ENCODE measurements at regions not wholly inside any gene's neighbourhood (a gene's known extent, or its start where the extent isn't known, plus 50 kb on each side); places are given as distances from the start of the nearest gene placed in this dataset.

GRCh38 chr5:133690746-133691145 is 78.4 kb upstream of the FSTL4 start:
- Histone ChIP-seq H3K9me3 (no peaks in the 10 kb centered on the region), H3K36me3 (ENCODE audit: control insufficient read depth in 2 of 2, extremely low read depth in 1 of 2, insufficient read depth in 1 of 2, low read length in 1 of 2) (no peaks in the 10 kb centered on the region), H3K4me1 (ENCODE audit: control insufficient read depth in 1 of 2, extremely low read depth in 1 of 2, insufficient read depth in 2 of 2, low read length in 2 of 2) (peaks cover 0 to 5% of the 10 kb centered on the region in 2 experiments), H3K27me3 (replicated peaks in 1 of 2; ENCODE audit: control insufficient read depth in 2 of 2, extremely low read depth in 1 of 2, insufficient read depth in 2 of 2, low read length in 1 of 2) (peaks cover 0 to 24% of the 10 kb centered on the region in 2 experiments), H3K27ac (ENCODE audit: low read length) (no peak overlapping the region), H3K4me3 (ENCODE audit: control insufficient read depth in 1 of 2, extremely low read depth in 1 of 2, low read length in 1 of 2) (no peak overlapping the region)
- no peak overlapping the region for H3K4me3 Mint-ChIP-seq
- ChIA-PET CTCF (interaction anchor here in 1 of 2 donors (0.9 kb wide), 1 partner anchor 71 kb away, joined by 3 read pairs; no protein-coding TSS in a partner anchor), POLR2A (no interaction called here)
- no peak for DNase-seq
- no peaks in the 10 kb centered on the region for H3K36me3 Mint-ChIP-seq
- no peaks in the 10 kb centered on the region for H3K9me3 Mint-ChIP-seq
- H3K27ac Mint-ChIP-seq = no peak overlapping the region
- H3K4me1 Mint-ChIP-seq = peaks cover 0 to 8% (median 5%) of the 10 kb centered on the region in 3 donors
- peaks cover 33 to 44% of the 10 kb centered on the region in 2 donors for H3K27me3 Mint-ChIP-seq
- 80% methylated on average over 3 of the region's 7 CpGs for WGBS (ENCODE audit: insufficient coverage)
- ATAC-seq (replicated peaks in 1 of 4) = no peak

- ATAC-seq (replicated peaks in 1 of 4) (no peak), DNase-seq (no peak)
- H3K27ac Mint-ChIP-seq = no peak overlapping the region
- Histone ChIP-seq H3K4me1 (ENCODE audit: control insufficient read depth in 1 of 2, extremely low read depth in 1 of 2, insufficient read depth in 2 of 2, low read length in 2 of 2) (no peaks in the 10 kb centered on the region), H3K27ac (ENCODE audit: low read length) (no peak overlapping the region), H3K9me3 (no peaks in the 10 kb centered on the region), H3K27me3 (replicated peaks in 1 of 2; ENCODE audit: control insufficient read depth in 2 of 2, extremely low read depth in 1 of 2, insufficient read depth in 2 of 2, low read length in 1 of 2) (peaks cover 0 to 21% of the 10 kb centered on the region in 2 experiments), H3K4me3 (ENCODE audit: control insufficient read depth in 1 of 2, extremely low read depth in 1 of 2, low read length in 1 of 2) (no peak overlapping the region), H3K36me3 (ENCODE audit: control insufficient read depth in 2 of 2, extremely low read depth in 1 of 2, insufficient read depth in 1 of 2, low read length in 1 of 2) (no peaks in the 10 kb centered on the region)
- ChIA-PET POLR2A (no interaction called here), CTCF (no interaction called here)
- no peaks in the 10 kb centered on the region for H3K9me3 Mint-ChIP-seq
- WGBS (ENCODE audit: insufficient coverage) = 57% methylated on average over 1 of the region's 5 CpGs
- H3K36me3 Mint-ChIP-seq = no peaks in the 10 kb centered on the region
- peaks cover 30 to 45% of the 10 kb centered on the region in 2 donors for H3K27me3 Mint-ChIP-seq
- no peak overlapping the region for H3K4me3 Mint-ChIP-seq
- H3K4me1 Mint-ChIP-seq = no peaks in the 10 kb centered on the region
Measured at GRCh38 chr5:133688391-133688790, 76.0 kb upstream of the FSTL4 start.

- Mint-ChIP-seq H3K27me3 (peaks cover 30 to 45% of the 10 kb centered on the region in 2 donors), H3K36me3 (no peaks in the 10 kb centered on the region), H3K4me1 (no peaks in the 10 kb centered on the region), H3K9me3 (no peaks in the 10 kb centered on the region), H3K4me3 (no peak overlapping the region), H3K27ac (no peak overlapping the region)
- ChIA-PET CTCF (no interaction called here), POLR2A (no interaction called here)
- Histone ChIP-seq H3K9me3 (no peaks in the 10 kb centered on the region), H3K4me1 (ENCODE audit: control insufficient read depth in 1 of 2, extremely low read depth in 1 of 2, insufficient read depth in 2 of 2, low read length in 2 of 2) (no peaks in the 10 kb centered on the region), H3K36me3 (ENCODE audit: control insufficient read depth in 2 of 2, extremely low read depth in 1 of 2, insufficient read depth in 1 of 2, low read length in 1 of 2) (no peaks in the 10 kb centered on the region), H3K27me3 (replicated peaks in 1 of 2; ENCODE audit: control insufficient read depth in 2 of 2, extremely low read depth in 1 of 2, insufficient read depth in 2 of 2, low read length in 1 of 2) (peaks cover 0 to 22% of the 10 kb centered on the region in 2 experiments), H3K27ac (ENCODE audit: low read length) (no peak overlapping the region), H3K4me3 (ENCODE audit: control insufficient read depth in 1 of 2, extremely low read depth in 1 of 2, low read length in 1 of 2) (no peak overlapping the region)
- no peak for DNase-seq
- no peak for ATAC-seq (replicated peaks in 1 of 4)
- 28% methylated on average over 2 of the region's 11 CpGs for WGBS (ENCODE audit: insufficient coverage)
Measured at GRCh38 chr5:133687212-133688061, 75.1 kb upstream of the FSTL4 start.

- no peak for ATAC-seq (replicated peaks in 1 of 4)
- CTCF ChIA-PET = no interaction called here
Measured at GRCh38 chr5:133686566-133686965, 74.2 kb upstream of the FSTL4 start.

GRCh38 chr5:133685402-133686018 is 73.2 kb upstream of the FSTL4 start:
- Mint-ChIP-seq H3K9me3 (no peaks in the 10 kb centered on the region), H3K36me3 (no peaks in the 10 kb centered on the region), H3K27me3 (peaks cover 26 to 36% of the 10 kb centered on the region in 2 donors), H3K4me3 (no peak overlapping the region), H3K27ac (no peak overlapping the region), H3K4me1 (no peaks in the 10 kb centered on the region)
- Histone ChIP-seq H3K4me1 (ENCODE audit: control insufficient read depth in 1 of 2, extremely low read depth in 1 of 2, insufficient read depth in 2 of 2, low read length in 2 of 2) (no peaks in the 10 kb centered on the region), H3K36me3 (ENCODE audit: control insufficient read depth in 2 of 2, extremely low read depth in 1 of 2, insufficient read depth in 1 of 2, low read length in 1 of 2) (no peaks in the 10 kb centered on the region), H3K9me3 (no peaks in the 10 kb centered on the region), H3K27me3 (replicated peaks in 1 of 2; ENCODE audit: control insufficient read depth in 2 of 2, extremely low read depth in 1 of 2, insufficient read depth in 2 of 2, low read length in 1 of 2) (peaks cover 0 to 19% of the 10 kb centered on the region in 2 experiments), H3K4me3 (ENCODE audit: control insufficient read depth in 1 of 2, extremely low read depth in 1 of 2, low read length in 1 of 2) (no peak overlapping the region), H3K27ac (ENCODE audit: low read length) (no peak overlapping the region)
- CTCF ChIA-PET = no interaction called here
- ATAC-seq (replicated peaks in 1 of 4) = no peak
- WGBS (ENCODE audit: insufficient coverage) = 67% methylated on average over 5 of the region's 8 CpGs
- no peak for DNase-seq
- POLR2A ChIA-PET = no interaction called here

More at GRCh38 chr5:133686566-133686965, 74.2 kb upstream of the FSTL4 start:
- H3K27ac Mint-ChIP-seq = no peak overlapping the region
- H3K4me3 Mint-ChIP-seq = no peak overlapping the region
- no peak overlapping the region for H3K4me3 ChIP-seq (ENCODE audit: control insufficient read depth in 1 of 2, extremely low read depth in 1 of 2, low read length in 1 of 2)
- H3K27me3 Mint-ChIP-seq = peaks cover 26 to 45% of the 10 kb centered on the region in 2 donors
- H3K36me3 ChIP-seq (ENCODE audit: control insufficient read depth in 2 of 2, extremely low read depth in 1 of 2, insufficient read depth in 1 of 2, low read length in 1 of 2) = no peaks in the 10 kb centered on the region
- no peak overlapping the region for H3K27ac ChIP-seq (ENCODE audit: low read length)
- no peaks in the 10 kb centered on the region for H3K4me1 Mint-ChIP-seq
- H3K9me3 ChIP-seq = no peaks in the 10 kb centered on the region
- POLR2A ChIA-PET = no interaction called here
- H3K4me1 ChIP-seq (ENCODE audit: control insufficient read depth in 1 of 2, extremely low read depth in 1 of 2, insufficient read depth in 2 of 2, low read length in 2 of 2) = no peaks in the 10 kb centered on the region
- H3K9me3 Mint-ChIP-seq = no peaks in the 10 kb centered on the region
- H3K27me3 ChIP-seq (replicated peaks in 1 of 2; ENCODE audit: control insufficient read depth in 2 of 2, extremely low read depth in 1 of 2, insufficient read depth in 2 of 2, low read length in 1 of 2) = peaks cover 0 to 23% of the 10 kb centered on the region in 2 experiments
- 67% methylated on average over 2 of the region's 3 CpGs for WGBS (ENCODE audit: insufficient coverage)
- no peaks in the 10 kb centered on the region for H3K36me3 Mint-ChIP-seq
- no peak for DNase-seq

GRCh38 chr5:133683646-133684596 is 71.6 kb upstream of the FSTL4 start:
- Mint-ChIP-seq H3K4me1 (no peaks in the 10 kb centered on the region), H3K27ac (no peak overlapping the region), H3K27me3 (peaks cover 17 to 23% of the 10 kb centered on the region in 2 donors), H3K4me3 (no peak overlapping the region), H3K9me3 (no peaks in the 10 kb centered on the region), H3K36me3 (no peaks in the 10 kb centered on the region)
- no peaks in the 10 kb centered on the region for H3K36me3 ChIP-seq (ENCODE audit: control insufficient read depth in 2 of 2, extremely low read depth in 1 of 2, insufficient read depth in 1 of 2, low read length in 1 of 2)
- ATAC-seq (replicated peaks in 1 of 4) = no peak
- CTCF ChIA-PET = no interaction called here
- WGBS (ENCODE audit: insufficient coverage) = 89% methylated on average over 11 of the region's 21 CpGs
- H3K9me3 ChIP-seq = no peaks in the 10 kb centered on the region
- H3K27ac ChIP-seq (ENCODE audit: low read length) = no peak overlapping the region
- POLR2A ChIA-PET = no interaction called here
- peaks cover 0 to 12% of the 10 kb centered on the region in 2 experiments for H3K27me3 ChIP-seq (replicated peaks in 1 of 2; ENCODE audit: control insufficient read depth in 2 of 2, extremely low read depth in 1 of 2, insufficient read depth in 2 of 2, low read length in 1 of 2)
- H3K4me1 ChIP-seq (ENCODE audit: control insufficient read depth in 1 of 2, extremely low read depth in 1 of 2, insufficient read depth in 2 of 2, low read length in 2 of 2) = no peaks in the 10 kb centered on the region
- peak in 1 of 35 experiments; percentile 2 for DNase-seq
- no peak overlapping the region for H3K4me3 ChIP-seq (ENCODE audit: control insufficient read depth in 1 of 2, extremely low read depth in 1 of 2, low read length in 1 of 2)

All from T-cell (primary cell).